C4-2B (cell line): ENCODE measurements at regions not wholly inside any gene's neighbourhood (a gene's known extent, or its start where the extent isn't known, plus 50 kb on each side); places are given as distances from the start of the nearest gene placed in this dataset.

ENCODE experiments used
- CTCF ChIP-seq: fragments of 450-650 bp; conservative IDR thresholded peaks from 2 replicates; pipeline ENCODE4 v1.5.1; 2017; ENCODE audit warnings: mild to moderate bottlenecking
- ZFX ChIP-seq: fragments of 450-650 bp; IDR thresholded peaks from 2 replicates; pipeline ENCODE4 v1.6.1; 2017

- TF ChIP-seq CTCF (no peak), ZFX (no peak)
These were observed 217.4 kb downstream of the DLEU7 start for GRCh38 chr13:50626101-50626547.
